Stimulated activated CD4-positive, alpha-beta T cell treated with anti-CD3 and anti-CD28 coated beads, Interleukin-12 subunit alpha, Interleukin-12 subunit beta, amount 100 ng/mL, for 24 hours (primary cell): ENCODE measurements at regions not wholly inside any gene's neighbourhood (a gene's known extent, or its start where the extent isn't known, plus 50 kb on each side); places are given as distances from the start of the nearest gene placed in this dataset.

Experiments used
- DNase-seq, 2 experiments: peaks; one replicate each; pipeline ENCODE4 v3.0.0-alpha.2; 2020; ENCODE audit warnings: low read depth in 2 of 2

GRCh38 chr12:111014547-111014946 is 94.2 kb upstream of the MYL2 start:
- DNase-seq, result no peak

- no peak for DNase-seq
Observed at GRCh38 chr12:111012918-111013317, 92.5 kb upstream of the MYL2 start.

GRCh38 chr12:111011999-111012600 is 91.7 kb upstream of the MYL2 start:
- no peak for DNase-seq

GRCh38 chr12:111010916-111011657 is 90.7 kb upstream of the MYL2 start:
- no peak for DNase-seq

GRCh38 chr12:111010061-111010460 is 89.7 kb upstream of the MYL2 start:
- DNase-seq, result no peak

GRCh38 chr12:111006621-111007020 is 86.2 kb upstream of the MYL2 start:
- DNase-seq, result no peak

DNA sequence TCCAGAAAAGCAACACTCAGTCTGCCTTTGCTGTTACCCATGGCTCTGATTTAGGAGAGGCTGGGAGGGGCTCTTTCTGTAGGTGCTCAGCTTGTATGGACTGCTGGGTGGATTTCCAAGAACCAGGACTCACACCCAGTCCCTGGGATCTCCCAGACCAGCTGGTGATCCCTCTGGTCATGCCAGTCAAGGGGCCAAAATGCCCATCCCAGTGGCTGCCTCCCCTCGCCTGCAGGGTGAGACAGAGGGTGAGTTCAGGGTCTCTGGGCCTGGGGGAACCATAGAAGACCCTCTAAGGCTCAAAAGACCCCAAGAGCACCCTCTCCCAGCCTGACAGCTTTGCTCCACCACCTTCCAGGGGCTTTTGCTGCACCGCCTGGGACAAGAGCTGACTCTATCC is 78.6 kb upstream of the MYL2 start:
- DNase-seq, result no peak

DNA sequence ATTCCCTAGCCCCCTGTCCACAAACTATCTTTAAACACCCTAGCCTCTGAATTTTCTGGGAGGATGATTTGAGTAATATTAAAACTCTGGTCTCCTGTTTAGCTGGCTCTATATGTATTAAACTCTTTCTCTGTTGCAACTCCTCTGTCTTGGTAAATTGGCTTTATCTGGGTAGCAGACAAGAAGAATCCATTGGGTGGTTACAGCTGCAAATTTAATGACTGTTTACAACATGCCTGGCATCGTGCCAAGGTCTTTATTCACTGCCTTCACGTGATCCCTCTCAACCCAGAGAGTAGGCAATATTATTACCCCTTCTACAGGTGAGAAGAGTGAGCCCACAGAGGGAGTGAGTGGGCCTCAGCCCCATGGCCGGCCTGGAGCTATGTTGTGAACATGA is 77.8 kb upstream of the MYL2 start:
- no peak for DNase-seq

GRCh38 chr12:110996415-110996814 is 76.0 kb upstream of the MYL2 start:
- no peak for DNase-seq

GRCh38 chr12:110995615-110996014 is 75.2 kb upstream of the MYL2 start:
- no peak for DNase-seq

DNA sequence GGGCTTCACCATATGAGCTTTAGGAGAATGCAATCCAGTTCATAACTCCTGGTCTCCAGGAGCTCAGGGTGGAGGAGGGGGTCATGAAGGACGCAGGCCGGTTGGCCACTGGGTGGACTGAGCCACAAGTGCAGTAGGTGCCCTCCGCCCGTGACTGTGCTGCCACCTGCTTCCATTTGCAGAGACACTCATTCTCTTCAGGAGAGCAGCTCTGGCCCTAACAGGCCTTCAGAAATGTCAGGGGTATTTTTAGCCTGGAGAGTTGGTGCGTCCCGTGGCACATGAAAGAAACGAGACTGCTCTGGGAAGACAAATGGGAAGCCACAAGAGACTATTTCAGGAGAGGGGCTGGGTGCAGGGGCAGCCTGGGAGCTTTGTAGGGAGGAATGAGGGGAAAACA is 74.6 kb upstream of the MYL2 start:
- DNase-seq, result no peak

GRCh38 chr12:110993434-110993833 is 73.1 kb upstream of the MYL2 start:
- DNase-seq, result no peak

DNA sequence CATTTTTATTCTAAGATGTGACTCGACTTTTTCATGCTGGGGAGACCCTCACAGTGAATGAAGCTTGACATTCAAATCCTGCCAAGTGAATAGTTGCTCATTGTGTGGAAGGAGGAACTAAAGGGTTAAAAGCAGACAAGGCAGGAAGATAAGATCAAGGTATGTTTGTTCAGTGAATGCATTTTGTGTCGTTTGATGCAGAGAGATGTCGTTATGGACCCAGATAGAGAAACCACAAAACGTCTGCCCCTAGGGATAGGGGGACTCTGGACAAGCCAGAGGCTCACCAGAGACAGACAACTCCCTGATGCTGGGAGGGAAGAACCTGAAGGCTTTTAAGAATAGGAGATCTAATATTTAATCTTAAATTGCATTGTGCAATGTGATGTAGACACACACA is 72.5 kb upstream of the MYL2 start:
- no peak for DNase-seq

GRCh38 chr12:110983811-110984210 is 63.4 kb upstream of the MYL2 start:
- no peak for DNase-seq

- no peak for DNase-seq
Observed at GRCh38 chr12:110972866-110973265, 52.5 kb upstream of the MYL2 start.

DNA sequence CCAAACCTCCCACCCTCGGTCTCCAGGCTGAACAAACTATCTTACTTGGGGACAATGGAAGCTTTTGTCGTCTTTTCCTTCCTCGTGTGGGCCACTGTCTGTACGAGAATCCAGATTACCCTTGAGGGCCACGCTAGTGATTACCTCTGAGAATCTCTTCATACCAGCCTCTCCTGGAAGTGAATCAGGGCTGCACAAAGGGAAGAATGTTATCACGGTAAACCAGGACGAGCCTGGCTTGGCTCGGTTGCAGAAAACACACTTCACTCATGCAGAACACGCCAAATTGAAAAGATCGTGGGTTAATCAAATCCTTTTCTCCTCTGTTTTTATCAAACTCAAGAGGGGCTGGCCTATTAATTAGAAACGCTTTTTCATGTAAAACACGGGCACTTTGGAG is 51.6 kb upstream of the MYL2 start:
- DNase-seq, result no peak

DNA sequence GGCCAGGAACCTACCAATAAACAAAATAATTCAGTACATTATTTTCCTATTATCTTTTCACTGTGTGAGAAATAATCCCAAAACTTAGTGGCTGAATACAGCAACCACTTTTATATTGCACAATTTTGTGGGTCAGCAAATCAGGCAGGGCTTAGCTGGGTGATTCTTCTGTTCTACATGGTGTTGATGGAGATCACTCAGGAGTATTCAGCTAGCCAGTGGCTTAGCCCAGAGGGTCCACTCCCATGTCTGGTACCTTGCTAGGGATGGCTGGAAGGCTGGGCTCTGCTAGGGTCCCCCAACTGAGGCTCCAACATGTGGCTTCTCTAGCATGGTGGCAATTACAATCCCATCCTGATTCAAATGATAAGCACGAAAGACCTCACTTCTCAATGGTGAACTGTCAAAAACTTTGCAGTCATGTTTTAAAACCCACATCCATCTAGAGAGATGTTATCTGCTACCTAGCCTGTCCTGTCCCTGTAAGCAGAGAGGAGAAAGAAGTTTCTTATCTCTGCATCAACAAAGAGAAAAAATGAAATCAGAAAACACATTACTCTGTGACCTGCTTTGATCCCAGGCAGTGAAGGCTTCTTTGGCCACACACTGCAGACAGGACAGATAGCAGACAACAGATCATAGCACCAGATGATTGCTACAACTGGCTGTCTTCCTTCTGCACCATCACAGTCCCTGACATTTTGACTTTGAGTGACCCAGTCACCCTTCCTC is 51.0 kb upstream of the MYL2 start:
- DNase-seq, result no peak
